Hepatocyte (in vitro differentiated cells): ENCODE measurements at regions not wholly inside any gene's neighbourhood (a gene's known extent, or its start where the extent isn't known, plus 50 kb on each side); places are given as distances from the start of the nearest gene placed in this dataset.

ENCODE experiments used
- CTCF ChIP-seq: fragments of 200-600 bp; sonication (generic); IDR thresholded peaks from 2 replicates; pipeline ENCODE4 v1.5.1; 2016; ENCODE audit warnings: antibody characterized with exemption, mild to moderate bottlenecking; ENCODE audit not compliant: poor library complexity
- EZH2 ChIP-seq: fragments of 200-600 bp; sonication (generic); IDR thresholded peaks from 2 replicates; pipeline ENCODE4 v1.6.1; 2016; ENCODE audit warnings: antibody characterized with exemption, mild to moderate bottlenecking, borderline replicate concordance
- EZH2phosphoT487 ChIP-seq: fragments of 200-600 bp; sonication (generic); IDR thresholded peaks from one replicate; pipeline ENCODE4 v1.6.1; 2018; ENCODE audit warnings: antibody characterized with exemption, mild to moderate bottlenecking, low read depth, moderate library complexity; ENCODE audit not compliant: unreplicated experiment, severe bottlenecking

GRCh38 chr7:88402529-88402928 is 95.8 kb upstream of the STEAP4 start:
- TF ChIP-seq CTCF: no peak
- no peak for TF ChIP-seq EZH2
- no peak for TF ChIP-seq EZH2phosphoT487
